Lower lobe of right lung (tissue), 2 donors: ENCODE measurements at regions not wholly inside any gene's neighbourhood (a gene's known extent, or its start where the extent isn't known, plus 50 kb on each side); places are given as distances from the start of the nearest gene placed in this dataset.

Experiments
- ATAC-seq, 2 donors: fragments of 200-7000 bp; cut with Tn5 transposase; one replicate each; pipeline ENCODE4 v1.9.1; 2020 to 2022; ENCODE audit warnings: mild to moderate bottlenecking in 2 of 2, moderate library complexity in 2 of 2
- DNase-seq: peaks from one replicate; pipeline ENCODE4 v3.0.0-alpha.2; 2020
- H3K27ac ChIP-seq: fragments of 200-600 bp; one replicate; pipeline ENCODE4 v1.8.0; 2022
- H3K27me3 ChIP-seq: fragments of 200-600 bp; one replicate; pipeline ENCODE4 v1.8.0; 2022; ENCODE audit warnings: low read depth
- H3K36me3 ChIP-seq: fragments of 200-600 bp; one replicate; pipeline ENCODE4 v1.8.0; 2022; ENCODE audit warnings: mild to moderate bottlenecking
- H3K4me1 ChIP-seq: fragments of 200-600 bp; one replicate; pipeline ENCODE4 v1.8.0; 2022
- H3K4me3 ChIP-seq: fragments of 200-600 bp; one replicate; pipeline ENCODE4 v1.8.0; 2022; ENCODE audit warnings: mild to moderate bottlenecking
- H3K9me3 ChIP-seq: fragments of 200-600 bp; one replicate; pipeline ENCODE4 v1.8.0; 2022
- intact Hi-C: fragments of 100-400 bp; cut with DNase I; formaldehyde crosslinking; loops from one replicate; pipeline ENCODE4 v1.11.0; 2022
- TF ChIP-seq, protein P1 (sequence below): fragments of 200-600 bp; IDR thresholded peaks from one replicate; pipeline ENCODE4 v1.8.0; 2022; ENCODE audit warnings: antibody characterized with exemption, mild to moderate bottlenecking
- donor health status: DM: no; HTN: yes; CAD: no; lungs with severe emphysema.

- TF ChIP-seq, protein P1, sequence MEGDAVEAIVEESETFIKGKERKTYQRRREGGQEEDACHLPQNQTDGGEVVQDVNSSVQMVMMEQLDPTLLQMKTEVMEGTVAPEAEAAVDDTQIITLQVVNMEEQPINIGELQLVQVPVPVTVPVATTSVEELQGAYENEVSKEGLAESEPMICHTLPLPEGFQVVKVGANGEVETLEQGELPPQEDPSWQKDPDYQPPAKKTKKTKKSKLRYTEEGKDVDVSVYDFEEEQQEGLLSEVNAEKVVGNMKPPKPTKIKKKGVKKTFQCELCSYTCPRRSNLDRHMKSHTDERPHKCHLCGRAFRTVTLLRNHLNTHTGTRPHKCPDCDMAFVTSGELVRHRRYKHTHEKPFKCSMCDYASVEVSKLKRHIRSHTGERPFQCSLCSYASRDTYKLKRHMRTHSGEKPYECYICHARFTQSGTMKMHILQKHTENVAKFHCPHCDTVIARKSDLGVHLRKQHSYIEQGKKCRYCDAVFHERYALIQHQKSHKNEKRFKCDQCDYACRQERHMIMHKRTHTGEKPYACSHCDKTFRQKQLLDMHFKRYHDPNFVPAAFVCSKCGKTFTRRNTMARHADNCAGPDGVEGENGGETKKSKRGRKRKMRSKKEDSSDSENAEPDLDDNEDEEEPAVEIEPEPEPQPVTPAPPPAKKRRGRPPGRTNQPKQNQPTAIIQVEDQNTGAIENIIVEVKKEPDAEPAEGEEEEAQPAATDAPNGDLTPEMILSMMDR = no peak
- Histone ChIP-seq H3K9me3 (no peaks in the 10 kb centered on the region), H3K27ac (no peak overlapping the region), H3K36me3 (no peaks in the 10 kb centered on the region), H3K4me3 (no peak overlapping the region), H3K27me3 (no peaks in the 10 kb centered on the region), H3K4me1 (no peaks in the 10 kb centered on the region)
- no peak for DNase-seq
- no peak for ATAC-seq
- intact Hi-C loops = no loop called here
These were observed 95.1 kb downstream of the DKK1 start for GRCh38 chr10:52409195-52409594.

DNA sequence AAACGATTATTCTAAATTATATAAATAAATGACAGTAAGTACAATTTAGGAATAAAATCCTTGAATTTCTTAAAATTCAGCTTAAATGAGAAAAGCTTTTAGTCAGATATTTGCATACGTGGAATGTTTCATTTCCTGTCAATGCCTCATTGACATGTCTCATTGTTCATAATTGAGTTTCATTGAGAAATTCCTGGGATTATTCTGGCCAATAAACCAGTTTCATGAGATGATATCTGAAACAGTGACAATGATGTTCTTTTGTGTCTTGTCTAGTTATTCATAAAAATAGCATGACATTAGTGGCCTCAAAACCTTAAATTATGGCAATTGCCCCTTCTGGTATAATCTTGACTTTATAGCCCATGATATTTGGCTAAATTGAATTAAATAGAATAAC lies 95.8 kb downstream of the DKK1 start:
- DNase-seq (no peak), ATAC-seq (no peak)
- no peaks in the 10 kb centered on the region for H3K4me1 ChIP-seq
- H3K36me3 ChIP-seq = no peaks in the 10 kb centered on the region
- TF ChIP-seq, protein P1 = no peak
- intact Hi-C loops = no loop called here
- no peak overlapping the region for H3K4me3 ChIP-seq
- no peak overlapping the region for H3K27ac ChIP-seq
- no peaks in the 10 kb centered on the region for H3K27me3 ChIP-seq
- H3K9me3 ChIP-seq = no peaks in the 10 kb centered on the region

DNA sequence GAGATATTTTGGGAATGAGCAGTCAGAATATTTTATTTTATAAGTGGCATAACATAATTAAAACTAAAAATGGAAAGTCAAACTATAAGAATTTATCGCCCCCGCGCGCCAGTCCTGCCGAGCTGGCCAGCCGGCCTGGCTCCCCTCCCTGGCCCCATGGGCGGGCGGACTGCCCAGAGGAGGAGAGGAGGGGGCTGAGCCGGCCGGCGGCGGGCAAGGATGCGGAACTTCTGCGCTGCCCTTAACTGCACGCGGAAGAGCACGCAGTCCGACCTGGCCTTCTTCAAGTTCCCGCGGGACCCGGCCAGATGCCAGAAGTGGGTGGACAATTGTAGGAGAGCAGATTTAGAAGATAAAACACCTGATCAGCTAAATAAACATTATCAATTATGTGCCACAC lies 96.8 kb downstream of the DKK1 start:
- TF ChIP-seq, protein P1 = no peak
- Histone ChIP-seq H3K9me3 (no peaks in the 10 kb centered on the region), H3K4me3 (no peak overlapping the region), H3K27ac (no peak overlapping the region), H3K27me3 (no peaks in the 10 kb centered on the region), H3K4me1 (no peaks in the 10 kb centered on the region), H3K36me3 (no peaks in the 10 kb centered on the region)
- ATAC-seq = no peak
- DNase-seq = no peak
- intact Hi-C loops = no loop called here

- TF ChIP-seq, protein P1 = no peak
- Histone ChIP-seq H3K4me3 (no peak overlapping the region), H3K27me3 (no peaks in the 10 kb centered on the region), H3K4me1 (no peaks in the 10 kb centered on the region), H3K27ac (no peak overlapping the region), H3K36me3 (no peaks in the 10 kb centered on the region), H3K9me3 (no peaks in the 10 kb centered on the region)
- intact Hi-C loops = no loop called here
- ATAC-seq (no peak), DNase-seq (no peak)
These were observed 105.2 kb downstream of the DKK1 start for GRCh38 chr10:52419281-52419680.

- DNase-seq = no peak
- H3K9me3 ChIP-seq = no peaks in the 10 kb centered on the region
- TF ChIP-seq, protein P1 = no peak
These were observed 106.6 kb downstream of the DKK1 start for GRCh38 chr10:52420656-52421055.

DNA sequence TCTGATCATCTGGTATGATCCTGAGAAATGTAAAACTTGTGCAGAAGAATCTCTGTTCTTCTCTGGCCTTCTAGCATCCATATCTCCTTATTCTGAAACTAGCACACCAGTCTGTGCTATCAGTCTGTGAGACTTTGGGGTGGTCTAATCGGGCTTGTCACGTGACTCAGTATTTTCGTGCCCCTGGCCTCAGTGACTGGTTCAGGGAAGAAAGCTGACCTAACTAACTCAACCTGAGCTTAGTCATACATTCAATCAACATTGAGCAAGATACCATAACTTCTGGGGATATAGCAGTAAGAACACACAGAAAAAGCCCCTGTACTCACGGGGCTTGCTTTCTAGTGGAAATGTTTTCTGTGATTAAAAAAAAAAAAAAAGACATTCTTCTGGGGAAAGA lies 109.3 kb downstream of the DKK1 start:
- DNase-seq = no peak
- intact Hi-C loops = no loop called here
- no peaks in the 10 kb centered on the region for H3K4me1 ChIP-seq
- H3K4me3 ChIP-seq = no peak overlapping the region
- no peaks in the 10 kb centered on the region for H3K27me3 ChIP-seq
- no peak for ATAC-seq
- no peaks in the 10 kb centered on the region for H3K36me3 ChIP-seq
- TF ChIP-seq, protein P1 = no peak
- no peaks in the 10 kb centered on the region for H3K9me3 ChIP-seq
- no peak overlapping the region for H3K27ac ChIP-seq

More at GRCh38 chr10:52420656-52421055, 106.6 kb downstream of the DKK1 start:
- no peak for ATAC-seq
- intact Hi-C loops = no loop called here
- Histone ChIP-seq H3K4me3 (no peak overlapping the region), H3K4me1 (no peaks in the 10 kb centered on the region), H3K27ac (no peak overlapping the region), H3K27me3 (no peaks in the 10 kb centered on the region), H3K36me3 (no peaks in the 10 kb centered on the region)
